DND-41 (cell line): ENCODE measurements at regions not wholly inside any gene's neighbourhood (a gene's known extent, or its start where the extent isn't known, plus 50 kb on each side); places are given as distances from the start of the nearest gene placed in this dataset.

Experiments
- CTCF ChIP-seq: IDR thresholded peaks from 2 replicates; pipeline ENCODE4 v1.5.1; 2012; ENCODE audit warnings: borderline replicate concordance, low read length, moderate library complexity, mild to moderate bottlenecking; ENCODE audit not compliant: poor library complexity, severe bottlenecking; ENCODE audit errors: extremely low read depth
- EZH2 ChIP-seq: IDR thresholded peaks from 3 replicates; pipeline ENCODE4 v1.6.1; 2012; ENCODE audit warnings: borderline replicate concordance, low read depth, mild to moderate bottlenecking, moderate library complexity, low read length, inconsistent platforms; ENCODE audit not compliant: severe bottlenecking

GRCh38 chr13:39266426-39266825 is 228.2 kb downstream of the NHLRC3 start:
- TF ChIP-seq CTCF: no peak
- no peak for TF ChIP-seq EZH2
